Thyroid gland (tissue), 4 donors: ENCODE measurements at regions not wholly inside any gene's neighbourhood (a gene's known extent, or its start where the extent isn't known, plus 50 kb on each side); places are given as distances from the start of the nearest gene placed in this dataset.

Experiments
- CTCF ChIP-seq, 6 experiments: fragments of 200-600 bp in 3 of 6; fragments of 450-650 bp in 3 of 6; sonication (generic) in 3 of 6; IDR thresholded peaks; one replicate each; pipeline ENCODE4 v1.5.1; 2016 to 2019; ENCODE audit warnings: antibody characterized with exemption in 6 of 6, mild to moderate bottlenecking in 2 of 6, inconsistent platforms in 1 of 6, moderate library complexity in 1 of 6
- POLR2A ChIP-seq, 2 donors: fragments of 450-650 bp; IDR thresholded peaks; one replicate each; pipeline ENCODE4 v1.6.1; 2017; ENCODE audit warnings: antibody characterized with exemption in 2 of 2, mild to moderate bottlenecking in 2 of 2, moderate library complexity in 1 of 2

- TF ChIP-seq CTCF (IDR thresholded peaks at IDR 0.05) (no peak), POLR2A (IDR thresholded peaks at IDR 0.05) (no peak)
Measured at GRCh38 chr13:40404407-40404806, 262.0 kb downstream of the FOXO1 start.
